ENCODE measurements at regions not wholly inside any gene's neighbourhood (a gene's known extent, or its start where the extent isn't known, plus 50 kb on each side); places are given as distances from the start of the nearest gene placed in this dataset.

GRCh38 chr11:122305426-122306320, 189.7 kb upstream of the BLID start:
- TF ChIP-seq, protein P1, sequence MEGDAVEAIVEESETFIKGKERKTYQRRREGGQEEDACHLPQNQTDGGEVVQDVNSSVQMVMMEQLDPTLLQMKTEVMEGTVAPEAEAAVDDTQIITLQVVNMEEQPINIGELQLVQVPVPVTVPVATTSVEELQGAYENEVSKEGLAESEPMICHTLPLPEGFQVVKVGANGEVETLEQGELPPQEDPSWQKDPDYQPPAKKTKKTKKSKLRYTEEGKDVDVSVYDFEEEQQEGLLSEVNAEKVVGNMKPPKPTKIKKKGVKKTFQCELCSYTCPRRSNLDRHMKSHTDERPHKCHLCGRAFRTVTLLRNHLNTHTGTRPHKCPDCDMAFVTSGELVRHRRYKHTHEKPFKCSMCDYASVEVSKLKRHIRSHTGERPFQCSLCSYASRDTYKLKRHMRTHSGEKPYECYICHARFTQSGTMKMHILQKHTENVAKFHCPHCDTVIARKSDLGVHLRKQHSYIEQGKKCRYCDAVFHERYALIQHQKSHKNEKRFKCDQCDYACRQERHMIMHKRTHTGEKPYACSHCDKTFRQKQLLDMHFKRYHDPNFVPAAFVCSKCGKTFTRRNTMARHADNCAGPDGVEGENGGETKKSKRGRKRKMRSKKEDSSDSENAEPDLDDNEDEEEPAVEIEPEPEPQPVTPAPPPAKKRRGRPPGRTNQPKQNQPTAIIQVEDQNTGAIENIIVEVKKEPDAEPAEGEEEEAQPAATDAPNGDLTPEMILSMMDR (conservative IDR thresholded peaks at IDR 0.05; ENCODE audit: control insufficient read depth, insufficient read depth, low read depth, low read length) = no peak
- H3K4me3 ChIP-seq (ENCODE audit: control insufficient read depth, low read depth, low read length) = no peak overlapping the region
- DNase-seq (ENCODE audit: low read depth) = no peak

GRCh38 chr11:122304973-122305372, 189.0 kb upstream of the BLID start:
- no peak for DNase-seq (ENCODE audit: low read depth)
- TF ChIP-seq, protein P1 (conservative IDR thresholded peaks at IDR 0.05; ENCODE audit: control insufficient read depth, insufficient read depth, low read depth, low read length) = no peak

DNA sequence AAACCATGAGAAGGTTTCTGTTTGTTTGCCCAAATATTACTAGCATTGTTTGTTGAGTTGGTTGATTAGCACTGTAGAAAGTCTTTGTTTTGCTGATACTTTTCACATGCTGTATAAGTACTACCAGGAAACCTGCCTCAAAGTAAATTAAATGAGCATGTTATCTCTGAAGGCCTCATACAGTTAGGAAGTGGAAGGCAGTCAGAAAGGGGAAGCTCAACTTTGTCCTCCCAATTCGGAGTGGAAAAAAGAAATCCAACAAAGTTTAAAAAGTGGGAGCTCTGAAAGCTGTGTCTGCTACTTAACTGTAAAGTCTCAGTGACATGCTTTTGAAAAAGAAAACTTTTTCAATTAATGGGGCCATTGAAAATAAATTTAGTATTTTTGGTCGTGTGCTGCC, 188.3 kb upstream of the BLID start:
- no peak overlapping the region for H3K4me3 ChIP-seq (ENCODE audit: control insufficient read depth, low read depth, low read length)
- no peak for DNase-seq (ENCODE audit: low read depth)
- TF ChIP-seq, protein P1 (conservative IDR thresholded peaks at IDR 0.05; ENCODE audit: control insufficient read depth, insufficient read depth, low read depth, low read length) = no peak

More at GRCh38 chr11:122304973-122305372, 189.0 kb upstream of the BLID start:
- H3K4me3 ChIP-seq (ENCODE audit: control insufficient read depth, low read depth, low read length) = no peak overlapping the region

- no peak for DNase-seq (ENCODE audit: low read depth)
- no peak overlapping the region for H3K4me3 ChIP-seq (ENCODE audit: control insufficient read depth, low read depth, low read length)
- TF ChIP-seq, protein P1 (conservative IDR thresholded peaks at IDR 0.05; ENCODE audit: control insufficient read depth, insufficient read depth, low read depth, low read length) = no peak
These were observed 178.0 kb upstream of the BLID start for GRCh38 chr11:122294041-122294440.

- peak; percentile 20 for DNase-seq (ENCODE audit: low read depth)
These were observed 177.4 kb upstream of the BLID start for GRCh38 chr11:122293296-122294023.

GRCh38 chr11:122287401-122287800, 171.4 kb upstream of the BLID start:
- H3K4me3 ChIP-seq (ENCODE audit: control insufficient read depth, low read depth, low read length) = no peak overlapping the region
- TF ChIP-seq, protein P1 (conservative IDR thresholded peaks at IDR 0.05; ENCODE audit: control insufficient read depth, insufficient read depth, low read depth, low read length) = no peak
- DNase-seq (ENCODE audit: low read depth) = no peak

More at GRCh38 chr11:122293296-122294023, 177.4 kb upstream of the BLID start:
- TF ChIP-seq, protein P1 (conservative IDR thresholded peaks at IDR 0.05; ENCODE audit: control insufficient read depth, insufficient read depth, low read depth, low read length) = peak; percentile 22
- no peak overlapping the region for H3K4me3 ChIP-seq (ENCODE audit: control insufficient read depth, low read depth, low read length)

Data from fibroblast of mammary gland (primary cell).